ENCODE measurements at regions not wholly inside any gene's neighbourhood (a gene's known extent, or its start where the extent isn't known, plus 50 kb on each side); places are given as distances from the start of the nearest gene placed in this dataset.

DNA sequence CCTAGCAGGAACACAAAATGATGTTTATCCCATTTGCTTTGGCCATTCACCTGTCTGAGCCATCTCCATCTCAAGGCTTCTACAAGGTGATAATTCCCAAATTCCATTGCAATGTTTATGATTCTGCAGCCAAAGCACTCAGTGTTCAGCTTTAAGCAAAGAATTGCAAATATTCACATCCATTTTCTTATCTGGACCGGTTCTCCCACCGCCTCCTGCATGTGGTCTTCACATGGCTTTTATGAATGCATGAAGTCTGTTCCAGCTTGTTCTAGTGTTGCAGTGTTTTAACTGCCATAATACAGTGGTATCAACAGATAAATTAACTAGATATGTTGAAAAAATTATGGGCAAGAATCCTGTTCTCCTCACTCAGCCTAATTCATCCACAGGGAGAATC is 443.0 kb upstream of the KLF4 start:
- H3K27ac ChIP-seq: peak overlapping the region in 4 of 21 experiments; percentile 4 to 17 (median 12)
- H3K4me3 ChIP-seq: no peak overlapping the region

DNA sequence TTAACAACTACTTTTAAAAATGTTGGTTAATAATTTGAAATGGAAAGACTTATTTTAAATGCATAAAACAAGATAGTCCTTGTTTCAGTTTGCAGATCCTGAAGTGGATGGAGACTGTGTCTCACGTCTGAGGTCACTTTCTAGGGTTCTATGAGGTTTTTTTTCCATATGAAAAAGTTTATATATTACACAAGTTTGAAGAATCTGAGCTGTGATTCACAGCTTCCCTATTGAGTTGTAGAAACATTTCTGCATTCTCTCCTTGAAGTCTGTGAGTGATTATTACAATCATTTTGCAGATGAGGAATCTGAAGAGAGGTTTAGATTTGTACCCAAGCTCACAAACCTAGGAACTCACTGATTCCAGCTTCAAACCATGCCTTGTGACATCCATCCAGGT is 442.5 kb upstream of the KLF4 start:
- no peak overlapping the region for H3K4me3 ChIP-seq

DNA sequence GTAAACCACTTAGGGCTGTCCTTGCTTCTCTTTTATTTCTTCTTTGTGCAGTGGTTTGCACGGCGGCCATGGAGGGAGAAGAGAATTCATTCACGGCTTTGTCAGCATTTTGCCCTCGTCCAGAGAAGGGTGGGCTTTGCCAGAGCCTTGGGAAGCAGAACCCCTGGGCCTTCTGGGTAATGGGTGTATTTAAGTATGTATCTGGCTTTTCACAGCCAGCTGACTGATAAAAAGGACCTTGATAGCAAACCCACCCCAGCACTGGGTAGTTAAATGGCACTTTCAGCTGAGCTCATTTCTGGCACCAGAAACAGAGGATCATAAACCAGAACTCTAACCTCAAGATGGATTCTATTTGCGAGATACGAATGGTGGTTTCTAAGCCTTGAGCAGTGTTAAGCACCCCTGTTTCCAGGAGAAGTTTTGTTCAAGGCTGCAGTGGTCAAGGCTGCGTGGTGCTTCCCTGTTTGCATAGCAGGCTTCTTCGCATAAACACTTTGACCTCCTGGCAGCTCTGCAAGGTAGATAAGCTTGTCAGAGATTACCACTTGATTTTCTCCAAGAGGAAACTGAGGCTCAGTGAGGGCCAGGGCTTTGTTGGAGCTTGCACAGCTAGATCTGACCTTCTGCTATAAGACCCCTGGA is 441.6 kb upstream of the KLF4 start:
- Histone ChIP-seq H3K27ac (peak overlapping the region in 1 of 21 experiments; percentile 10), H3K4me3 (no peak overlapping the region)

More for the DNA sequence above, 442.5 kb upstream of the KLF4 start:
- H3K27ac ChIP-seq: peak overlapping the region in 1 of 21 experiments; percentile 4

DNA sequence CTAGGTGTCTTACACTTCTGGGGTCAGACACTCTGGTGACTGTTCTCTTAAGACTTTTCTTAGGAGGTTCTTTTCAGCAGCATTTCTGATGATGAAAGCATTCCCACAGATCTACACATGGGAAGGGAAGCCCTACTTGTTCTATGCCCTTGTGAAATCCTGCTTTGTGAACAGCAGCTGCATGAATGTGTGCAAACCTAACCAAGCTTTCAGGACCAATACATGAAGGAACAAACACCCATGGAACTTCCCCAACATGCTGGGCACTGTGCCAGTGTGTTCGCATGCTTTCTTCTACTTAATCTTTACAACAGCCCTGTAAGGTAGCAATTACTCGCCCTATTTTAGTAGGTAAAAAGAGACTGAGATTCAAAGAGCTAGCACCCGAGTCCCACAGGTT is 439.9 kb upstream of the KLF4 start:
- peak overlapping the region in 1 of 21 experiments; percentile 39 for H3K27ac ChIP-seq
- H3K4me3 ChIP-seq: no peak overlapping the region

DNA sequence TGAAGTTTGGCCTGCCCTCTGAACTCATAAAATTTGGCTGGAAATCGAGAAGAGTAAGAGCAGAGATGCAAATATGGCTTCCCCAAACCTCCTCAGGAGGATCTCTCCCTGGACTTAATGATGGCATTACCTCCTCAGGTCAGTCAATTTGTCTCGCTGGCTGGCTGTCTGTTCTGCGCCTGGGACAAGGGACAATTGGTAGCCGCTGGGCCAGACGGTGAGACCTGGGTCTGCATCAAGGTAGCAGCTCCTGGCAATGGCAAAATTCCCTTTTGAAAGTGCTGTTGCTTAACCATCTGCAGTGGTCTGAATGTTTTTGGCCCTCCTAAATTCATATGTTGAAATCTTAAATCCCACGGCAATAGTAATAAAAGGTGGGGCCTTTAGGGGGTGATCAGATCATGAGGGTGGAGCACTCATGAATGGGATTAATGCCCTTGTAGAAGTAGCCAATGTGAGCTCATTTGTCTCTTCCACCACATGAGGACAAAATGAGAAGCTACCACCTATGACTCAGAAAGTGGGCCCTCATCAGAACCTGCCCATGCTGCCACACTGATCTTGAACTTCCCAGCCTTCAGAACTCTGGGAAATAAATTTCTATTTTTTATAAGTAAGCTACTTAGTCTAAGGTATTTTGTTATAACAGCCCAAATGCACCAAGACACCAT is 439.3 kb upstream of the KLF4 start:
- peak overlapping the region in 1 of 21 experiments; percentile 39 for H3K27ac ChIP-seq
- H3K4me3 ChIP-seq: no peak overlapping the region

DNA sequence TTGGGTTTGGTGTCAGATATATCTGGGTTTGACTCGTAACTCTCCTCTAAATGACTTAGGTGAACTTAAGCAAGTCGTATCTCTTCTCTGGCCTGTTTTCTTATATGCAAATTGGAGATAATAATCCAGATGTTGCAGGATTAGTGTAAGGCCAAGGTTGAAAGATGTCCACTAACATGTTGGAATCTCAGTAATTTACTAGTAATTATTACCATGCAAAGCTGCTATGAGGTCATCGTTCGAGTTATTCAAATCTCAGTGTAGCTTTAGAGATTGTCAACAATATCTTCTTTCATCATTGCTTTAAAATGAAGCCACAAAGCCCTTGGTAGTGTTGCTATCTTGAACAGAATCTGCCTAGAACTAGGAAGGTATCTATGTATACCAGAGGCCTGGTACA is 437.7 kb upstream of the KLF4 start:
- Histone ChIP-seq H3K27ac (no peak overlapping the region), H3K4me3 (no peak overlapping the region)

DNA sequence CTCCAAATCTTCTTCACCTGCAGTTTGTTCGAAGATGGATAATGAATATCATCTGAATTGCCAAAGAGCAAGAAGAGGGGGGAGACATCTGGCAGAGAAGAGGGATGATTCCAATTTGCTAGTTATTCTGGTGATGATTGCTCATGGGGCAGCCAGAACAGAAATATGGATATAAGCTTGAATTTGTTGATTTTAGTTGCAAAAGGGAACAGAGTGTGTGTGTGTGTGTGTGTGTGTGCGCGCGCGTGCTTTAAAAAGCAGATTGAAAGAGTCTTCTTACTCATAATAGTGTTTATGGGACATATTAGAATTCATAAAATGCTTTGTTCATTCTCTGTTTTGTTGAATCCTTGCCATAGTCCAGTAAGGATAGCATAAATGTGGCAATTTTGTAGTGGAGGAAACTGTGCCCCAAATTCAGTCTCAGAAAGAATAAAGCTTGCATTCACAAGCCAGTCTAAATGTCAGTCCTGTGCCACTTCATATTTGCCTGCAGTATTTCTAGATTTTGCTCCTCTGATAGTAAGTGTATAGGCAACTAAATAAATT is 436.3 kb upstream of the KLF4 start:
- Histone ChIP-seq H3K4me3 (no peak overlapping the region), H3K27ac (no peak overlapping the region)

DNA sequence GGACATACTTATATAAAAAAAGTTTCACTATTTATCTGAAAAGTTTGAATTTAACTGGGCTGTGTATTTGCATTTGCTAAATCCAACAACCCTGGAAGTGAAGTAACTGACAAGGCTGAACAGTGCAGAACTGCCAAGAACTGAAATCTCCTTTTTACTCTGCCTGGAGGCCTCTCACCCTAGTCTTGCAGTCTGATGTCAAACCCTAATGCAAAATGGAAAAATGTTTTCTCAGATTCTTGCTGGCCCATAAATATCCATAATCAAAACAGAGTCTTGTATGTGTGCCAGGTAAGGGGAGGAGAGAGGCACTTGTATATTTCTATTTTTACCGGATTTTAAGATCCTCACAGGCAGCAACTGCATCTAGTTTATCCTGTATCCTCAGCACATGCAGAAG is 432.7 kb upstream of the KLF4 start:
- no peak overlapping the region for H3K4me3 ChIP-seq
- no peak overlapping the region for H3K27ac ChIP-seq

DNA sequence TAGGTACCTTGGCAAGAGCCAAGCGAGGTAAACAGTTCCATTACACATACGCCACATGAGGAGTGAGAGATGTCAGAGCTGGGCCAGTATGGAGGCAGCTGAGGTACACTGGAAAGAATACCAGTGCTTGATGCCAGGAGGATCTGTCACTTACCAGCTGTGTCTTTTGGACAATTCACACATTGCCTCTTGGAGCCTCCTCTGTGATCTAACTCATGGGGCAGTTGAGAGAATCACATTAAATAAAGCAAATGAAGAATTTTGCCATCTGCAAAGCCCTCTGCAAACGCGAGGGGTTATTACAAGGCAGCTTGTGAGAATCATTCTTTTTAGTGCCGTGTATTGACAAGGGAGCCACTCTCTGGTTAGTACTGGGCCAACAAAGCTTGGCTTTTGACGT is 429.7 kb upstream of the KLF4 start:
- Histone ChIP-seq H3K4me3 (no peak overlapping the region), H3K27ac (no peak overlapping the region)

DNA sequence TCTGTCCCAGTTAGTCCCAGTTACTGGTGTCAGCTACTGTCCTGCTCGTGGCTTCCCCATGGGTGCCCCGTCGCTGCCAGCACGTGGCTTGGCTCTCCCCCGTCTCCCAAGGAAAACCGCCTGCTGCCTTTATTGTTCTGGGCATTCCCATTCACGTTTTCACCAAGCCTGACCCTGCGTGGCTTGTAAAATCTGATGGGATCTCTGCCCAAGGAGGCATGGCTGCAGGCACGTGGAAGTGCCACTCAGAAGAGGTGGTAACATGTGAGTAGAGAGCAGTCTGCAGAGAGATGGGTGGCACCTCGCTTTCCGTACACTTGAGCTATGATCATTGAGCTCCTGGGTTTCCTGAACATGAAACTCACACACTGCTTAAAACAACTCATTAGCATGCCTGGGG is 429.2 kb upstream of the KLF4 start:
- Histone ChIP-seq H3K4me3 (no peak overlapping the region), H3K27ac (no peak overlapping the region)

DNA sequence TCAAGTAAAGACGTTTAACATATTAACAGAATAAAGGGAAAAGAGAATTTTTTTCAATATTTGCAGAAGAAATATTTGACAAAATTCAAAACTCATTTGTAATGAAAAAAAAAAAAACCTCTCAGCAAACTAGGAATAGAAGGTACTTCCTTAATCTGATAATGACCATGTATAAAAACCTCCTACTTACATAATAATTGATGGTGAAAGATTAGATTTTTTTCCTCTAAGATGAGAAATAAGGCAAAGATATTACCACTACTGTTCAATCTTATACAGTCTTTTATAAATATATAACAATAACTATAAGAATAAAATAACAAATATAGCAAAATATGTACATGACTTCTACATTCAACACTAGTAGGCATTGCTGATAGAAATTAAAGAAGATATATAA is 424.6 kb upstream of the KLF4 start:
- Histone ChIP-seq H3K4me3 (no peak overlapping the region), H3K27ac (no peak overlapping the region)

DNA sequence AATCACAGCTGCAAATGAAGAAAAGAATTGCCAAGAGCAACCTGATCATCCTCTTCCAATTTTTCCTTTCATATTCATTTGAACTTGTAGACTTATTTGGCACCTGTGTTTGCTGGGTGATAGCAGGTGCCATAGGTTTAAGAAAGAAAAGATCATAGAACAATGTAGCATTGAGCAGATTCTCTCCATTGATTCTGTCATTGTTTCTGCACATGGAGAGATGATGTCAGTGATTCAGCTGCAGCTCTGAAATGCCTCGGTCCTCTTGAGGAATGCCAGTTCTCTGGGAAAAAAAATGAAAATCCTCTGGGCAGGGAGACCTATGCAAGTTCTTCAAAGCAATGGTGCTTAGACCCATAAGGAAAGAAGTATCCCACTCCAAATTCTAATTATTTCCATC is 418.1 kb upstream of the KLF4 start:
- Histone ChIP-seq H3K27ac (no peak overlapping the region), H3K4me3 (no peak overlapping the region)

DNA sequence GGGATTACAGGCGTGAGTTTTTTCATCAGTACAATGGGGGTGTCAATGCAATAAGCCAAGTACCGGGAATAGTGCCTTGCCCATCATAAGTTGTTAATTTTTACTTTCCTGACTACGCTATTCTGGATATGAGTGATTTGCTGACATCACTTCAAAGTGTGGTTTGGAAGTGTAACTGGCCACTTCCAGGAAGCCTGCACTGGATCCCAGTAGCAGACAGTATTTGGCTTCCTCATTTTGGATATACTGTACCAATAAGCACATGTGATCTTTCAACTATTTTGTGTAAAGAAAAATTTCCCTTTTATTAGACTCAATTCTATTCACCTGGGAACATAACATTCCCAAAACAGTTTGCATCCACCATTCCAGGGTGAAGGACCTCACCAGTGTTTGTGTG is 417.7 kb upstream of the KLF4 start:
- Histone ChIP-seq H3K4me3 (no peak overlapping the region), H3K27ac (no peak overlapping the region)

DNA sequence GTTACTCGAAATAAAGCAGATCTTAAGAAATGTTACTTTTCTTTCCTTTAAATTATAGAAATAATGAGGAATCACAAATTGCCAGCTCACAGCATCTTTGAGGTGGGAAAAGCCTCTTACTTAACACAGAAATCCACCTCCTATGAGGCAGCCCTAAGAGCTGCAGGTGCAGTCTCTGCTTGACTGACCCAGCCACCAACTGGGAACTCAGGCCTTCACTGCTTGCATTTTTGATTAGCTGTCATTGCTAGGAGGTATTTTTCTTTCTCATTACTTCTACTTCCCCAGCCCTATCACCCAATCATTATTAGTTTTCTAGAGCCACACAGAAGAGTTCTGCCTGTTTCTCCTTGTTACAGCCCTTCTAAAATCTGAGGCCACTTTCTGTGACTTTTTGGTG is 416.5 kb upstream of the KLF4 start:
- Histone ChIP-seq H3K27ac (no peak overlapping the region), H3K4me3 (no peak overlapping the region)

DNA sequence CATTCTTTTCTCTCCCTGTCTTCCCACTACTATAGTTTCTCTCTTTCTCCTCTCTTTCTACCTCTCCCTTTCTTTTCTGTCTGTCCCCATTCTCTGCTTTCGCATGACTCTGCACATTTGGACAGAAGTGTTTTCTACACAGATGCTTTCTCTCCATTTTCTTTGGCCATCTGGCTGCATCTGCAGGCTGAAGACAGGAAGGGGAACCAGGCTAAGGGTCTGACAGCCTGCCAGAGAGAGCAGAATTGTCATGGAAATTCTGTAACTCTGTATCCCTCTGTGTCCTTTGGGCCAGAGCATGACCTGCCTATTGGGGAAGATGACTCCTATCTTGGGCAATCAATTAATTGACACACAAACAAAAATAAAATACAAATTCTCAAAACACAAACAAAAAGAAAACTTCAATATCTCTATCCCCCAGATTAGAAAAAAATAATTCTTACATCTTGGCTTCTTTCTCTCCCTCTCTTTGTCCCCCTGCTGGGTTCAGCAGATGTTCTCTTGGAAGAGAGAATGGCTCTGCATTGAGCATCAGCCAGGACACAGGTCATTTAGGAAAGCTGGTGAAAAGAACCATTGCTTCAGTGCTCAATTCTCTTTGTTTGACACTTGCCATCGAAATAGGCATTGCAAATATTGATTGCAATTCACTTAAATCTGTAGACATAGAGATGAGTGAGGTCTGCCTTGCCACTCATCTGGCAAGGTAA is 415.9 kb upstream of the KLF4 start:
- Histone ChIP-seq H3K4me3 (no peak overlapping the region), H3K27ac (peak overlapping the region in 1 of 21 experiments; percentile 14)

DNA sequence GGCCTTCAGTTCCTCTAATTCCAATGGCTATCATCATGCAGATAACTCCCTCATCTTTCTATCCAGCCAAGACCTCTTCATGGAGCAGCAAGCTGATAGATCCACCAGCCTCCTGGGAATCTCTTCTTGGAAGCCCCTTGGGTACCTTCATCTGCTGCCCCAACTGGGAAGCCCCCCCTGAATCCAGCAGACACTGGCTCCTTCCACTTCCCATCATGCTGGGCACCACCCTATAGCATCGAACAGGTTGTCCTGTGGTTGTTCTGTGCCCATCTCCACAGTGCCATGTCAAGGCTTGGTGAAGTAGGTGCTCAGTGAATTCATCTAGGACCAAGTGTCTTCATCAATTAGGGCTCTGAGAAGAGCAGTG is 410.4 kb upstream of the KLF4 start:
- Histone ChIP-seq H3K27ac (no peak overlapping the region), H3K4me3 (no peak overlapping the region)

DNA sequence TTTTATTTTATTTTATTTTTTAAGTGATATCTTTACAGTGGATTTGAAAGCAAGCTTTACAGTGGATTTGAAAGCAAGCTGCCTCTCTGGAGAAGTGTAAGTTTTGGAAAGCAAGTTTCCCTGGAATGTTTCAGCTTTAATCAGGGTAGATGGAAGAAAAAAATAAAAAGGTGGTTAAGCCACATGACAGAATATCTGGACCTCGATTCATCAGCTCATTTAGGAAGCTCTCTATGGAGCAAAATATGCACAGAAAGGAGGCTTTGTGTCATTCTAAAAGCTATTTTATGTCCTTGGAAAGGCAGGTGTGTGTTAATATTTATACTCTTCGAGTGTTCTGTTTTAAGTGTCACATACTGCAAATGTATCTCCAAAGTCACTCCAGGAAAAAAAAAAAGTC is 409.2 kb upstream of the KLF4 start:
- H3K27ac ChIP-seq: no peak overlapping the region
- no peak overlapping the region for H3K4me3 ChIP-seq

DNA sequence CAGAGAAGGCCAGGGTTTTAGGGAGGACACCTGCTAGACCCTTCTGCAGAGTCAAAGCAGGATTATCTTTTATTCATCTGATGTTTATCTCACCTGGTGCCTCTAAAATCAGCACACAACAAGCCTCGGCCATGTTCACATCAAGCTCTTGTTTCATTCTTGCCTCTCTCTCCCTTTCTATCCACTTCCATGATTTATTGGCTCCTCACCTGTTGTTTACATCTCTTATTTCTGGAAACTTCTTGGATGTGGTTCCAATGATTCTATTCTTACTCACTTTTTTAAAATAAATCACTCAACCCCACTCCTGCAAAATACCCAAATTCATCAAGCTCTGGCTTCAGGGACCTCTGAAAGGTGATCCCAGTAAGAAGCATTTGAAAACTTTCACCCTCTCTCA is 407.0 kb upstream of the KLF4 start:
- H3K4me3 ChIP-seq: no peak overlapping the region
- H3K27ac ChIP-seq: no peak overlapping the region

DNA sequence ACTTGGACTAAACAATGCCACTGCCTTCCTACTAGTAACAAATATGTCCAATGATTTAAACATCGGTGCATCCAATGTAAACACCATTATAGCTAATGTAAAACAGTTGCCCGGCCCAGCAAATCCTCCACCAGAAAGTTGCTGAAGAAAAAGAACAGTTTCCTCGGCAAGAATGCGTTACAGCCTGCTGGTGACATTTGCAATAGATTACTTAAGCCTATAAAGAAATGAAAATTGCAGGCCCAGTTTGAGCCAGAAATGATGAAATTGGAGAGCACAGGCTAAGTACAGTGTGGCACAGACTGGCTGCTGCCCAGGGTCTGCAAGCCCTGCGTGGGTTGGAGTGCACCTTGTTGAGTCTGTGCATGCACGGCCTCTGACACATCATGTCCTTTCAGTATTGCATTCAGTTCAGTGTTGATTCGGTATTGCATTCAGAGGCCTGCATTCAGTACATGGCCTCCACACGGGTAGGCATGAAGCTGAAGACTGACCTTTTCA is 406.0 kb upstream of the KLF4 start:
- Histone ChIP-seq H3K27ac (peak overlapping the region in 1 of 21 experiments; percentile 23), H3K4me3 (no peak overlapping the region)

DNA sequence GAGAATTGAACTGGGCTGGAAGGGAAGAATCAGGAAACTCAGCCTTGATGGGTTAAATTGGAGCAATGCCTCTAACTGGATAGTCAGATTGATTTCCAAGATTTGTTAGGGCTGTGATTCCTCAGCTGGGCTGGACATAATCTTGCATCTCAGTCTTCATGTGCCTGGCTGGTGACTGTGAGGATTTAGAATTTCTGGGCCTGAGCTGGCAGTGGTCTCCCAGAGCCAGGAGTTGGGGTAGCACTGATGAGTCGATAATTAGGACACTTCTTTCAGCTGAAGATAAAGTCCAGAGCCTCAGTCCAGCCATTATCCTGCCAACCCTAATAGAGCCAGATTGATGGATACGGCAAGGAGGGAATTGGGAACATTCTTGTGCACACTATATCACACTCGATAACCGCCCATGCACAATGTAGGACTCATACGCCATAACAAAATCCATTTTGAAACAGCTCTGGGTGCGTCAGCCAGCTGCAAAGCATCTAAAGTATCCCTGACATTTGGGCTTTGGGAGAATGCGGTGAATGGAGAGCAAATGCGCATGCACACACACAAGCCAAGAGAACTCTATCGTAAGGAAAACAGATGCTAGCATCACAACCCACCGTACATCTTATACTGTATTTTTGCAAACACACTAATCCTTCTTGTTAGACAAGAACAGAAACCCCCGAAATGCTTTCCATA is 405.1 kb upstream of the KLF4 start:
- H3K27ac ChIP-seq: no peak overlapping the region
- no peak overlapping the region for H3K4me3 ChIP-seq

Data from skin epidermis (tissue), 12 donors.